Spinal cord (tissue), 9 donors: ENCODE measurements at regions not wholly inside any gene's neighbourhood (a gene's known extent, or its start where the extent isn't known, plus 50 kb on each side); places are given as distances from the start of the nearest gene placed in this dataset.

Source experiments
- DNase-seq, 6 donors: peaks; one replicate each; pipeline versions ENCODE4 v3.0.0 to v3.0.0-alpha.2; 2013 to 2015; ENCODE audit warnings: low spot score in 6 of 6, low read depth in 4 of 6
- H3K27ac ChIP-seq: one replicate; pipeline ENCODE4 v1.5.1; 2013; ENCODE audit warnings: low read depth, low read length, control low read depth
- H3K27me3 ChIP-seq: one replicate; pipeline ENCODE4 v1.6.1; 2013; ENCODE audit warnings: low read length; ENCODE audit not compliant: control insufficient read depth, insufficient read depth
- H3K36me3 ChIP-seq: one replicate; pipeline ENCODE4 v1.6.1; 2013; ENCODE audit warnings: low read length; ENCODE audit not compliant: control insufficient read depth, insufficient read depth
- H3K4me1 ChIP-seq: one replicate; pipeline ENCODE4 v1.6.1; 2013; ENCODE audit warnings: low read length; ENCODE audit not compliant: control insufficient read depth, insufficient read depth
- H3K4me3 ChIP-seq: one replicate; pipeline ENCODE4 v1.5.1; 2013; ENCODE audit warnings: low read depth, low read length, control low read depth
- H3K9me3 ChIP-seq: one replicate; pipeline ENCODE4 v1.6.1; 2013; ENCODE audit warnings: low read length; ENCODE audit not compliant: control insufficient read depth, insufficient read depth
- WGBS: methylation state at CpG from one replicate; pipeline ENCODE4 v1.1.5; 2013; ENCODE audit warnings: missing lambda C conversion rate; ENCODE audit not compliant: insufficient coverage; 5-methylcytosine and 5-hydroxymethylcytosine counted together
- donor health status: healthy.

GRCh38 chr6:130598021-130598989 lies 228.9 kb upstream of the SMLR1 start:
- H3K36me3 ChIP-seq = no peaks in the 10 kb centered on the region
- H3K9me3 ChIP-seq = no peaks in the 10 kb centered on the region
- H3K4me1 ChIP-seq = no peaks in the 10 kb centered on the region
- H3K4me3 ChIP-seq = no peak overlapping the region
- no peak overlapping the region for H3K27ac ChIP-seq
- DNase-seq = peak in 1 of 6 donors; percentile 2
- WGBS = 62% methylated on average over 1 of the region's 2 CpGs
- no peaks in the 10 kb centered on the region for H3K27me3 ChIP-seq

GRCh38 chr6:130600880-130601341 lies 226.3 kb upstream of the SMLR1 start:
- no peak overlapping the region for H3K27ac ChIP-seq
- DNase-seq = no peak
- no peaks in the 10 kb centered on the region for H3K36me3 ChIP-seq
- H3K9me3 ChIP-seq = no peaks in the 10 kb centered on the region
- no peak overlapping the region for H3K4me3 ChIP-seq
- H3K4me1 ChIP-seq = no peaks in the 10 kb centered on the region
- 90% methylated on average over 2 of the region's 2 CpGs for WGBS
- H3K27me3 ChIP-seq = no peaks in the 10 kb centered on the region

GRCh38 chr6:130602151-130602770 lies 224.9 kb upstream of the SMLR1 start:
- Histone ChIP-seq H3K36me3 (no peaks in the 10 kb centered on the region), H3K4me1 (no peaks in the 10 kb centered on the region), H3K27ac (no peak overlapping the region), H3K27me3 (no peaks in the 10 kb centered on the region), H3K9me3 (no peaks in the 10 kb centered on the region), H3K4me3 (no peak overlapping the region)
- DNase-seq = peak in 1 of 6 donors; percentile 47
- 79% methylated on average over 3 of the region's 8 CpGs for WGBS

- Histone ChIP-seq H3K4me1 (no peaks in the 10 kb centered on the region), H3K4me3 (no peak overlapping the region), H3K9me3 (peaks cover 1% of the 10 kb centered on the region), H3K36me3 (no peaks in the 10 kb centered on the region), H3K27me3 (no peaks in the 10 kb centered on the region), H3K27ac (no peak overlapping the region)
- 100% methylated on average over 3 of the region's 3 CpGs for WGBS
- no peak for DNase-seq
Observed at GRCh38 chr6:130603391-130603790, 223.8 kb upstream of the SMLR1 start.

GRCh38 chr6:130604841-130605399 lies 222.3 kb upstream of the SMLR1 start:
- Histone ChIP-seq H3K27me3 (no peaks in the 10 kb centered on the region), H3K36me3 (no peaks in the 10 kb centered on the region), H3K27ac (no peak overlapping the region), H3K4me3 (no peak overlapping the region), H3K9me3 (peaks cover 1% of the 10 kb centered on the region), H3K4me1 (no peaks in the 10 kb centered on the region)
- no peak for DNase-seq
- 82% methylated on average over 2 of the region's 2 CpGs for WGBS

GRCh38 chr6:130610303-130610702 lies 216.9 kb upstream of the SMLR1 start:
- 0% methylated on average over 2 of the region's 2 CpGs for WGBS
- no peak overlapping the region for H3K4me3 ChIP-seq
- H3K9me3 ChIP-seq = peaks cover 1% of the 10 kb centered on the region
- no peaks in the 10 kb centered on the region for H3K27me3 ChIP-seq
- H3K36me3 ChIP-seq = no peaks in the 10 kb centered on the region
- DNase-seq = peak in 4 of 6 donors; percentile 8 to 89 (median 26)
- H3K4me1 ChIP-seq = no peaks in the 10 kb centered on the region
- no peak overlapping the region for H3K27ac ChIP-seq

GRCh38 chr6:130611366-130611765 lies 215.8 kb upstream of the SMLR1 start:
- 64% methylated on average over 6 of the region's 7 CpGs for WGBS

GRCh38 chr6:130613176-130613575 lies 214.0 kb upstream of the SMLR1 start:
- Histone ChIP-seq H3K9me3 (peaks cover under 1% of the 10 kb centered on the region), H3K36me3 (no peaks in the 10 kb centered on the region), H3K4me1 (no peaks in the 10 kb centered on the region), H3K4me3 (no peak overlapping the region), H3K27ac (no peak overlapping the region), H3K27me3 (no peaks in the 10 kb centered on the region)
- no peak for DNase-seq
- 78% methylated on average over 2 of the region's 7 CpGs for WGBS

More at GRCh38 chr6:130611366-130611765, 215.8 kb upstream of the SMLR1 start:
- no peaks in the 10 kb centered on the region for H3K4me1 ChIP-seq
- H3K27me3 ChIP-seq = no peaks in the 10 kb centered on the region
- no peak overlapping the region for H3K27ac ChIP-seq
- peaks cover 1% of the 10 kb centered on the region for H3K9me3 ChIP-seq
- no peak overlapping the region for H3K4me3 ChIP-seq
- H3K36me3 ChIP-seq = no peaks in the 10 kb centered on the region
- DNase-seq = no peak

- H3K4me3 ChIP-seq = no peak overlapping the region
- no peaks in the 10 kb centered on the region for H3K4me1 ChIP-seq
- H3K9me3 ChIP-seq = no peaks in the 10 kb centered on the region
- 100% methylated on average over 1 of the region's 1 CpG for WGBS
- no peaks in the 10 kb centered on the region for H3K36me3 ChIP-seq
- no peak for DNase-seq
- H3K27me3 ChIP-seq = no peaks in the 10 kb centered on the region
- no peak overlapping the region for H3K27ac ChIP-seq
Observed at GRCh38 chr6:130615816-130616215, 211.4 kb upstream of the SMLR1 start.
